H9 (cell line): ENCODE measurements at regions not wholly inside any gene's neighbourhood (a gene's known extent, or its start where the extent isn't known, plus 50 kb on each side); places are given as distances from the start of the nearest gene placed in this dataset.

ENCODE experiments used
- DNase-seq: peaks from one replicate; pipeline ENCODE4 v3.0.0-alpha.2; 2017
- H2AFZ ChIP-seq: one replicate; pipeline ENCODE4 v1.6.1; 2013; ENCODE audit warnings: mild to moderate bottlenecking, low read length, control low read depth, moderate library complexity
- H2AK5ac ChIP-seq: 2 replicates; pipeline ENCODE4 v1.6.1; 2013; ENCODE audit warnings: low read length, control low read depth, mixed read lengths; ENCODE audit not compliant: insufficient read length
- H2BK120ac ChIP-seq: one replicate; pipeline ENCODE4 v1.6.1; 2013; ENCODE audit warnings: low read depth, mild to moderate bottlenecking, low read length, control low read depth, inconsistent platforms; ENCODE audit not compliant: poor library complexity, severe bottlenecking
- H2BK12ac ChIP-seq: 2 replicates; pipeline ENCODE4 v1.6.1; 2013; ENCODE audit warnings: low read length, control low read depth, mixed read lengths, low read depth; ENCODE audit not compliant: insufficient read length
- H2BK15ac ChIP-seq: 2 replicates; pipeline ENCODE4 v1.6.1; 2013; ENCODE audit warnings: low read depth, low read length, control low read depth
- H2BK20ac ChIP-seq: one replicate; pipeline ENCODE4 v1.6.1; 2013; ENCODE audit warnings: low read depth, mild to moderate bottlenecking, low read length, control low read depth, inconsistent platforms; ENCODE audit not compliant: poor library complexity, severe bottlenecking
- H2BK5ac ChIP-seq: 2 replicates; pipeline ENCODE4 v1.6.1; 2013; ENCODE audit warnings: low read length, control low read depth, mixed read lengths; ENCODE audit not compliant: insufficient read length
- H3K14ac ChIP-seq: 2 replicates; pipeline ENCODE4 v1.6.1; 2013; ENCODE audit warnings: low read length, control low read depth; ENCODE audit not compliant: insufficient read depth
- H3K18ac ChIP-seq: 2 replicates; pipeline ENCODE4 v1.6.1; 2013; ENCODE audit warnings: low read depth, mild to moderate bottlenecking, mixed read lengths, low read length, control low read depth; ENCODE audit not compliant: insufficient read length
- H3K23ac ChIP-seq: 2 replicates; pipeline ENCODE4 v1.6.1; 2013; ENCODE audit warnings: low read length, control low read depth, mixed read lengths, low read depth; ENCODE audit not compliant: insufficient read length
- H3K23me2 ChIP-seq: 2 replicates; pipeline ENCODE4 v1.6.1; 2013; ENCODE audit warnings: low read depth, mild to moderate bottlenecking, mixed read lengths, low read length, control low read depth; ENCODE audit not compliant: insufficient read length, poor library complexity, severe bottlenecking
- H3K27ac ChIP-seq: 2 replicates; pipeline ENCODE4 v1.5.1; 2013; ENCODE audit warnings: low read length, control low read depth, mixed read lengths, low read depth; ENCODE audit not compliant: insufficient read length
- H3K27me3 ChIP-seq: 2 replicates; pipeline ENCODE4 v1.6.1; 2013; ENCODE audit warnings: low read length, control low read depth, inconsistent platforms; ENCODE audit not compliant: insufficient read depth
- H3K4ac ChIP-seq: 2 replicates; pipeline ENCODE4 v1.6.1; 2013; ENCODE audit warnings: low read depth, mild to moderate bottlenecking, control low read depth, inconsistent platforms, low read length, moderate library complexity
- H3K4me1 ChIP-seq: 2 replicates; pipeline ENCODE4 v1.6.1; 2013; ENCODE audit warnings: low read length, control low read depth, inconsistent platforms; ENCODE audit not compliant: insufficient read depth
- H3K4me2 ChIP-seq: 2 replicates; pipeline ENCODE4 v1.6.1; 2013; ENCODE audit warnings: low read length, control low read depth, mixed read lengths; ENCODE audit not compliant: insufficient read length, insufficient read depth
- H3K56ac ChIP-seq: 2 replicates; pipeline ENCODE4 v1.6.1; 2013; ENCODE audit warnings: low read depth, mild to moderate bottlenecking, mixed read lengths, low read length, control low read depth; ENCODE audit not compliant: insufficient read length
- H3K79me1 ChIP-seq: 2 replicates; pipeline ENCODE4 v1.6.1; 2013; ENCODE audit warnings: low read depth, mild to moderate bottlenecking, moderate library complexity, low read length, control low read depth, inconsistent platforms; ENCODE audit not compliant: insufficient read depth, poor library complexity, severe bottlenecking
- H3K79me2 ChIP-seq: 2 replicates; pipeline ENCODE4 v1.6.1; 2013; ENCODE audit warnings: low read length, control low read depth, inconsistent platforms; ENCODE audit not compliant: insufficient read depth
- H3K9ac ChIP-seq: 2 replicates; pipeline ENCODE4 v1.6.1; 2013; ENCODE audit warnings: low read length, control low read depth, mixed read lengths; ENCODE audit not compliant: insufficient read length; ENCODE audit errors: extremely low read depth
- H3K9me3 ChIP-seq: one replicate; pipeline ENCODE4 v1.6.1; 2013; ENCODE audit warnings: low read depth, low read length, inconsistent platforms; ENCODE audit not compliant: control insufficient read depth
- H3T11ph ChIP-seq: one replicate; pipeline ENCODE4 v1.6.1; 2013; ENCODE audit warnings: mild to moderate bottlenecking, low read length, control low read depth, inconsistent platforms
- H4K20me1 ChIP-seq: one replicate; pipeline ENCODE4 v1.6.1; 2013; ENCODE audit not compliant: control insufficient read depth, insufficient read length, insufficient read depth
- H4K5ac ChIP-seq: 2 replicates; pipeline ENCODE4 v1.6.1; 2013; ENCODE audit warnings: low read depth, mild to moderate bottlenecking, mixed read lengths, low read length, control low read depth; ENCODE audit not compliant: insufficient read length
- H4K8ac ChIP-seq: replicated peaks from 2 replicates; pipeline ENCODE4 v1.6.1; 2013; ENCODE audit warnings: low read length, control low read depth, mixed read lengths, low read depth; ENCODE audit not compliant: insufficient read length
- H4K91ac ChIP-seq: 2 replicates; pipeline ENCODE4 v1.6.1; 2013; ENCODE audit warnings: low read depth, mild to moderate bottlenecking, moderate library complexity, mixed read lengths, low read length, control low read depth; ENCODE audit not compliant: insufficient read length
- H3K27ac Mint-ChIP-seq, 3 experiments: 2 replicates in 2 of 3; 3 replicates in 1 of 3; pipeline ENCODE4 v1.8.0; 2020 to 2021; ENCODE audit warnings: mixed read lengths in 3 of 3, mild to moderate bottlenecking in 1 of 3, moderate library complexity in 1 of 3
- H3K27me3 Mint-ChIP-seq: 2 replicates; pipeline ENCODE4 v1.8.0; 2021; ENCODE audit warnings: low read depth, mild to moderate bottlenecking, moderate library complexity, mixed read lengths
- H3K36me3 Mint-ChIP-seq, 3 experiments: 2 replicates in 2 of 3; 3 replicates in 1 of 3; pipeline ENCODE4 v1.8.0; 2020 to 2021; ENCODE audit warnings: low read depth in 3 of 3, mixed read lengths in 3 of 3; ENCODE audit not compliant: insufficient read depth in 1 of 3
- H3K4me1 Mint-ChIP-seq, 2 experiments: 2 replicates each; pipeline ENCODE4 v1.8.0; 2020; ENCODE audit warnings: mixed read lengths in 2 of 2
- H3K4me3 Mint-ChIP-seq, 2 experiments: 2 replicates in 1 of 2; 3 replicates in 1 of 2; pipeline ENCODE4 v1.8.0; 2020 to 2021; ENCODE audit warnings: mild to moderate bottlenecking in 2 of 2, mixed read lengths in 2 of 2, moderate library complexity in 1 of 2
- H3K9me3 Mint-ChIP-seq, 2 experiments: 2 replicates in 1 of 2; 3 replicates in 1 of 2; pipeline ENCODE4 v1.8.0; 2020; ENCODE audit warnings: mild to moderate bottlenecking in 2 of 2, mixed read lengths in 2 of 2, moderate library complexity in 1 of 2
- CTCF ChIP-seq: fragments of 200-600 bp; sonication (generic); conservative IDR thresholded peaks from 3 replicates; pipeline ENCODE4 v1.8.0; 2021; ENCODE audit warnings: antibody characterized with exemption, mild to moderate bottlenecking
- WGBS: extraction: QIAGEN DNeasy Blood & Tissue Kit; methylation state at CpG from one replicate; pipeline ENCODE4 v1.1.7; 2013; ENCODE audit warnings: missing lambda C conversion rate, low lambda C conversion rate, mixed read lengths; ENCODE audit not compliant: insufficient read length; ENCODE audit errors: extremely low coverage; 5-methylcytosine and 5-hydroxymethylcytosine counted together

DNA sequence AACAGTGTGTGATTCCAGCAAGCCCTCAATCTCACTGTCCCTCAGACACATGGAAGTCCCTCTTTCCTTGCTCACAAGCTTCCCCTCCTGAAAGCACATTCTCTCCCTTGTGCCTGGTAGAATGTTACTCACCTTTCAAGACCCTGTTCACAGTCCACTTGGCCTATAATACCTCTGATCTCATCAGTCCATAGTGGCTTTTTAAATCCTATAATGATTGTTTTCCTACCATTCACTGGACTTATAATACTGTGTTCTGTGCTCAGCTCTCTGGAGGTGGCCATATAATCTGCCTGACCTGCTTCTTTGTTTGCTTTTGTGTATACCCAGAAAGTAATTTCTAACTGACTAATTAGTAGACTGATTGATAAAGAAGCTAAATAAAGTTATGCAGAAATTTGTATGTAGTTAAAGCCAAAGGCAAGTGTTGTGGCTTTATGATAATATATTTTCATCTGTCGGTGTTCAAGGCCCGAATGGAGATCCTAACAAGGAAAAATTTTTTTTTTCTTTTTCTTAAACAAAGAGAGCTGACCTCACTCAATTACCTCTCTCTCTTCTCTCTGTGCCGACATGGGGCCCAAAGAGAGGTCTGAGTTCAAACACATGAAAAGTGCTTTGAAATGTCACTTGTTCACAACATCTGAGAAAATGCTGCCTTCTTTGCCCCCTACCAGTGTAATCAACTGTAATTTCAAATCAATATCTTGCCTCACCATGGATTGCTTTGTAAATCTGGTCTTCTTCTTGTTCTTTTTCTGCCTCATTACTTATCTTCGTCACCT lies 1033.0 kb upstream of the PIK3C3 start:
- no peaks in the 10 kb centered on the region for H3K4me1 Mint-ChIP-seq
- no peak overlapping the region for H2BK12ac ChIP-seq
- no peaks in the 10 kb centered on the region for H3K79me2 ChIP-seq
- H3K18ac ChIP-seq: no peak overlapping the region
- no peak overlapping the region for H3K56ac ChIP-seq
- no peak overlapping the region for H3K9ac ChIP-seq
- H3K9me3 Mint-ChIP-seq: no peaks in the 10 kb centered on the region; a peak in 1 of 5 replicates
- no peak for DNase-seq
- H2BK20ac ChIP-seq: no peak overlapping the region
- H3K4ac ChIP-seq: no peak overlapping the region
- no CpG with 5 or more reads among the region's 4 CpGs for WGBS
- no peak for TF ChIP-seq CTCF
- H3K27ac ChIP-seq: no peak overlapping the region
- no peak overlapping the region for H3T11ph ChIP-seq
- H3K4me3 Mint-ChIP-seq: no peak overlapping the region
- H3K27ac Mint-ChIP-seq: peak overlapping the region in 1 of 3 experiments; percentile 11; a peak in 1 of 7 replicates
- H2AFZ ChIP-seq: no peak overlapping the region
- H4K20me1 ChIP-seq: no peaks in the 10 kb centered on the region
- H3K79me1 ChIP-seq: no peaks in the 10 kb centered on the region
- no peaks in the 10 kb centered on the region for H3K23me2 ChIP-seq
- H2AK5ac ChIP-seq: no peak overlapping the region
- peaks cover 0 to 1% (median 0%) of the 10 kb centered on the region in 3 experiments; a peak in 1 of 7 replicates for H3K36me3 Mint-ChIP-seq
- no peak overlapping the region for H4K91ac ChIP-seq
- no peaks in the 10 kb centered on the region for H3K27me3 ChIP-seq
- no peak overlapping the region for H3K4me2 ChIP-seq
- H2BK15ac ChIP-seq: no peak overlapping the region
- peaks cover 2% of the 10 kb centered on the region; the same call in 1 of the 2 replicates for H3K27me3 Mint-ChIP-seq
- H4K8ac ChIP-seq: no peak overlapping the region
- no peaks in the 10 kb centered on the region for H3K4me1 ChIP-seq
- H3K14ac ChIP-seq: no peak overlapping the region
- H4K5ac ChIP-seq: no peak overlapping the region
- H2BK120ac ChIP-seq: no peak overlapping the region
- no peak overlapping the region for H3K23ac ChIP-seq
- no peak overlapping the region for H2BK5ac ChIP-seq
- H3K9me3 ChIP-seq: no peaks in the 10 kb centered on the region
